Right renal pelvis (tissue), 4 donors: ENCODE measurements at regions not wholly inside any gene's neighbourhood (a gene's known extent, or its start where the extent isn't known, plus 50 kb on each side); places are given as distances from the start of the nearest gene placed in this dataset.
A peak's percentile ranks its signal among the peaks of the same experiment; 100 is the strongest.

ENCODE experiments used
- DNase-seq, 4 donors: peaks; one replicate each; pipeline ENCODE4 v3.0.0-alpha.2; 2013; ENCODE audit warnings: low read depth in 4 of 4, low spot score in 3 of 4, missing footprints in 1 of 4

DNA sequence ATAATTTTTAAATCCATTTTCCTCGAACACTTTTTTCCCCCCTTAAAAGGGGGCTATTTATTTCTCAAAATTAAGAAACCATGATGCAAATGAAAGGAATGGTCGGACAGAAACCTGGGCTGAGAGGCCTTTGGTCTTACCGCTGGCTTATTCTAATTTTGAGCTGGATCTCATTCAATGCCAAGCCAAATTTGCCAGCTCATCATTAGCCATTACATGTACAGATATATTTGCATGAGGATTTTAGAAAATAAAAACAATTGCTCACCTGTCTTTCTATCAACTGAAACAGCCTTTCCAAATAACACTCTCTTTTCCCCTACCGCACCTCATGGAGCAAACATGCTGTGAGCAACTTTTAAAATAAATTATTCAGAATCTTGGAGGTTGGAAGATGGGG lies 219.5 kb upstream of the DTNBP1 start:
- DNase-seq = no peak

DNA sequence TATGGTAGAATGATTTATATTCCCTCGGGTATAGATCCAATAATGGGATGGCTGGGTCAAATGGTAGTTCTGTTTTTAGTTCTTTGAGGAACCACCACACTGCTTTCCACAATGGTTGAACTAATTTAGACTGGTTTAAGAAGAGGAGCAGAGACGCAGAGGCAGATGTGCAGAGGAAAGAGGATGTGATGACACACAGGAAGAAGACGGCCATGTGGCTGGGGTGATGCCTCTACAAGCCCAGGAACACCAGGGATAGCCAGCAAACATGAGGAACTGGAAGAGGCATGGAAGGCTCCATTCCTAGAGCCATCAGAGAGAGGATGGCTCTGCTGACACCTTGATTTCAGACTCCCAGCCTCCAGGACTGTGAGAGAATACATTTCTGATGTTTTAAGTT lies 218.3 kb upstream of the DTNBP1 start:
- no peak for DNase-seq

DNA sequence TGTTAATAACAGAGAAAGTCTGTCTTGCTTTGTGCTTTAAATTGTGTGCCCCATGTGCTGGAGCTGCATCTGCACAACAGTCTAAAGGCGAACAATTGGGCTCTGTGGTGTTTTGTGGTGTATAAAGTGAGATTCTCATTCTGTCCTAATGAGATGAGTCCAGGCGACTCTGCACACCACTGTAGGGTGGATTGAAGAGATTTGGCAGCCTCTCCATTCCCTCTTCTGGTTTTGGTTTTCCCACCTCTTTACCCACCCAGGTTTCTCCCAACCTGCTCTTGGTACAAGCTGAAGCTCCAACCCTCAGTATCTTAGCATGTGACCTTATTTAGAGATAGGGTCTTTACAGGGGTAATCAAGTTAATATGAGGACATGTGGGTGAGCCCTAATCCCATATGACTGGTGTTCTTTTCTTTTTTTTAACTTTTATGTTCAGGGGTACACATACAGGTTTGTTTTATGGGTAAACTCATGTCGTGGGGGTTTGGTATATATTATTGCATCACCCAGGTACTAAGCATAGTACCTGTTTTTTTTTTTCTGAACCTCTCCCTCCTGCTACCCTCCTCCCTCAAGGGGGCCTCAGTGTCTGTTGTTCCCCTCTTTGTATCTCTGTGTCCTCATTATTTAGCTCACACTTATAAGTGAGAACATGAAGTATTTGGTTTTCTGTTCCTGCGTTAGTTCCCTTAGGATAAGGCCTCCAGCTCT lies 217.6 kb upstream of the DTNBP1 start:
- no peak for DNase-seq

GRCh38 chr6:15879371-15880261 lies 216.8 kb upstream of the DTNBP1 start:
- peak; percentile 40 to 55 (median 44) for DNase-seq

DNA sequence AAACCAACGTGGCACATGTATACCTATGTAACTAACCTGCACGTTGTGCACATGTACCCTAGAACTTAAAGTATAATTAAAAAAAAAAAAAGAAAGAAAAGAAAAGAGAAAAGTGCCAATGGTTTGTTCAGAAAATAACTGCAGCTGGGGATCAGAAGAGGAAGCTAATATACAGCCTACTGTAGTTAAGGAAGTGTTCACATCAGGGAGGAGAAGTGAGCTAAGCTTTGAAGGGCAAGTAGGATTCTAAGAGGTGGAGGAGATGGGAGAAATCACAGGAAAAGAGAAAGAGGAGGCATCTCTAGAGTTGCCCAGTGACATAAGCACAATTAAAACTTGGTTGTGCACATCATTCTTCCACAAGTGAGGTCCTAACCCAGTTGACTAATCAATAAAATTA lies 214.4 kb upstream of the DTNBP1 start:
- DNase-seq = no peak

GRCh38 chr6:15876406-15876805 lies 213.6 kb upstream of the DTNBP1 start:
- no peak for DNase-seq

DNA sequence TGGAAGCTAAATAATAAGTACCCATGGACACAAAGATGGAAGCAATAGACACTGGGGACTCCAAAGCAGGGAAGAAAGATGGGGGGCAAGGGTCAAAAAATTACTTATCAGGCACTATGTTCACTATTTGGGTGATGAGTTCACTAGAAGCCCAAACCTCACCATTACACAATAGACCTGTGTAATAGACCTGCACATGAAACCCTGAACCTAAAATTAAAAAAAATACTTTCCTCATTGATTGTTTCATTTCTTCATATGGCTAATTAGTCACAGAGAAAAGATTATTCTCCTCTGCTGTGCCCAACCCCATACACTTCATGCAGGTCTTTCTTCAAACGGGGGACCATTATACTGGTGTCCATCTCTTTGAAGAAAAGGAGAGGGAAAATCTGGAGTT lies 213.0 kb upstream of the DTNBP1 start:
- DNase-seq = no peak

DNA sequence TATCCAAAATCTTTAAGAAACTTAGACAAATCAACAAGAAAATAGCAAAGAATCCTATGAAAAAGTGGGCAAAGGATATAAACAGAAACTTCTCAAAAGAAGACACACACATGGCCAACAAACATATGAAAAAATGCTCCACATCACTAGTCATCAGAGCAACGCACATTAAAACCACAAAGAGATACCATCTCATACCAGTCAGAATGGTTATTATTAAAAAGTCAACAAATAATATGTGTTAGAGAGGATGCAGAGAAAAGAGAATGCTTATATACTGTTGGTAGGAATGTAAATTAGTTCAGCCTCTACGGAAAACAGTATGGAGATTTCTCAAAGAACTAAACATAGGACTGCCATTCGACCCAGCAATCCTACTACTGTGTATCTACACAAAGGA lies 212.0 kb upstream of the DTNBP1 start:
- DNase-seq = no peak

- no peak for DNase-seq
Measured at GRCh38 chr6:15874326-15874725, 211.5 kb upstream of the DTNBP1 start.

DNA sequence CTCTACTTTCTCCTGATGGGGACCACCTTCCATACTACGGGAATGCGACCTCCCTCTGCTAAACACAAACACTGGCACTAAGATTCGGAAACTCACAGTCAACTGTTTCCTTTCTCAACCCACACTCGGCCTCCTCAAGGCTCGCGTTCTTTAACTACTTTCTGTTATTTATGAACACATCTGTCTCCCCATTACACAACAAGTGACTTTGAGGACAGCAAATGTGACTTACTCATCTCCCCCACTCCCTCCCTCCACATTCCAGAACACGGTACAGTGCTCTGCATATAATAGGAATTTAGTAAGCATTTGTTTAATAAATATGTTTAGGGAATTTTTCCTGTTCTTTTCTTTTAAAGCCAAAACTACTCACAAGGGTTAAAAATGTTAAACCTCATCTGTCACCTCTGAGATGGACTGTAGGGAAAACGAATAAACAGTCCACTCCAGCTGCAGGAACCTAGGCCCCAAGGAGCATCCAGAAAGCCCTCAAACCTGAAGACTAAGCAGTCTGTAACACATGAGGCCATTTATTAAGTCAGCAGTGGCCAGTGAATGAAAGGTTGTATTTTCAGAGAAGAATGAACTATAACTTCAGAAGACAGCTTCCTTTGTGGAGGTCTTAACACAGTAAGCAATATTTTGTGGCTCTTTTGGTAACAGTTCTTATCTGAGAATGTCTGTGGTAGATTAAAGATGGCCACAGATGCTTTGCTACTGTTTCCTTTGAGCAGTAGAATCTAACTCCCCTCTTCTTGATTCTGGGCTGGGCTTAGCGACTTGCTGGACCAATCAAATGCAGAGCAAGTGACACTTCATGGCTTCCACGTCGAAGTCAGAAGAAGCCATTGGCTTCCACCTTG lies 209.6 kb upstream of the DTNBP1 start:
- no peak for DNase-seq

GRCh38 chr6:15871276-15871675 lies 208.4 kb upstream of the DTNBP1 start:
- no peak for DNase-seq

- no peak for DNase-seq
Measured at GRCh38 chr6:15870333-15871043, 207.7 kb upstream of the DTNBP1 start.

GRCh38 chr6:15864708-15865062 lies 201.9 kb upstream of the DTNBP1 start:
- no peak for DNase-seq

DNA sequence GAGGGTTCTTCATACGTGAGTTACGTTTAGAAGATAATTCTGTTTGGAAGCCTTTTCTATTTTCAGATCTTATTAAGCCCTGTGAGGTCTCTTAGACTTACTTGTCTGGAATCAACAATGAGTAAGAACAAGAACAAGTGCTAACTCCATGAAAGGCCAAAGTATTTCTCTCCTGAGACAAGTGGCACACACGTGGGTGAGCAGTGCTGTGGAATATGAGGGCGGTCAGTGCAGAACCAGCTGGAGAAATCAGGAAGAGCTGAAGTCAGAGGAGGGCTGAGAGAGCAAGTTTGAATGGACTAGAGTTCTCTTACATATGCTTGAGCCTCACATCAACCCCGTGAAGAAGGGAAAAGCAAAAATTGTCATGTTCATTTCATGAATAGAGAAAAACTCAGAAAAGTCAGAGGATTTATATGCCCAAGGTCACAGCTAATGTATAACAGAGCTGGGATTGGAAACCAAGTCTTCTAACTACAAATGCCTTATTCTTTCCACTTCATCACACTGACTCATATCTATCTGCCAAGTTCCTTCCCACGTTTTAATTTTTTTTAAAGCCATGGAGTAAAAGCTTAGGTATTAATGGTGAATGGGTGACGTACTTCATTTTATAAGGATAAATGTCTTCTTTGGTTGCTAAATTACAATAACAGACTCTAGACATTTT lies 201.3 kb upstream of the DTNBP1 start:
- no peak for DNase-seq

GRCh38 chr6:15862810-15863209 lies 200.0 kb upstream of the DTNBP1 start:
- no peak for DNase-seq

DNA sequence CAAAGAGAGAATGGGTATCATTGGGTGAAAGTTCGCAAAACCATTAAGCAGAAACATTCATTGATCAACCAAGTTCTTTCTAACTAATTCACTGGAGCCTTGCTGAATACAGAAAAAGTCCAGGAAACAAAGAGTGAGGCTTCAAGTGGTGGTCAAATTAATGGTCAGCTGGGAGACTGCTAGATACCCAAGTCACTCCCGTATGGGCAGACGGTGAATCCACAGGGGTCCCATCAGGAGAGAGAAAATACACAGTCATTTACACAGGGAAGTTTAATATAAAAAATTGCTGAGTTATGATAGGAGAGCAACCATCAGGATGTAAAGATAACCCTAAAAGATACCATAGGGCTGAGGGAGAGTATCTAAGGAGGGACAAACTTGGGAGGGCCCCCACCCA lies 198.7 kb upstream of the DTNBP1 start:
- no peak for DNase-seq

DNA sequence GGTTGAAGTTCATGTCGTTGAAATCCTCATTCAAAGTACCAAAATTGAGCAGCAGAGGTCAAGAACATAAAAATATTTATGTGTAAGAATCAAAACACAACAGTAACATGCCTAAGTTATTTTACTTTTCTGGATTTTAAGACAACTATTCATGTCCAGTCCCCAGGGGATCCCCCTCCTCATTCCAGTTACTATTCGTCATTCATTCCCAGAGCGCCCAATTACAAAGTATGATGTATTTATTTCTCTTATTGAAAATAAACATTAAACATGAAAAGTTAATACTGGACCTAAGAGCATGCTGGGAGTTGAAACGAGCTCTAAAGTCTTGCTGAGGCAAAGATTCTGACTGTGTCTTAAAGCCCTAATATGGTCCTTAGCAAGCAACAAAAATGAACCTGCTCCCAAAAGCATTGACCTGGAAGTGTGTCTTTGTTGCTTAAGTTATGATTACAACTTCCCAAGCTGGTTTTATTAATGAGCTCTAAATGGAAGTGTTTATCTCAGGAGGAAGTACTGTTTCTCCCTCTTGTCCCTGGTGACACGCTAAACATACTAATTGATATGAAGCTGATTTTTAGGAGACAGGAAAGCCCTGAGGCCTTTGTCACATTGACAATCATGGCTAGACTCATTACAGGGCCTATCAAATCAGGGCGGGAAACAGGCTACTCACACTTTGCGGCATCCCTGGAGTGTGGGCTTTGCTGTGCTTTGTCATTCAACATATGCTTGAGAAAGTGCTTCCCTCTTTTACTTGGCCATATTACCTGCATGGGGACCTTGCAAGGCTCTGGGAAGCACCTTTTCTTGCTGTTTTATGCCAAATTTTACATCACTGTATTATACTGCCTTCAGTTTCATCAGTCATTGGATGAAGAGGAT lies 192.2 kb upstream of the DTNBP1 start:
- DNase-seq = no peak

DNA sequence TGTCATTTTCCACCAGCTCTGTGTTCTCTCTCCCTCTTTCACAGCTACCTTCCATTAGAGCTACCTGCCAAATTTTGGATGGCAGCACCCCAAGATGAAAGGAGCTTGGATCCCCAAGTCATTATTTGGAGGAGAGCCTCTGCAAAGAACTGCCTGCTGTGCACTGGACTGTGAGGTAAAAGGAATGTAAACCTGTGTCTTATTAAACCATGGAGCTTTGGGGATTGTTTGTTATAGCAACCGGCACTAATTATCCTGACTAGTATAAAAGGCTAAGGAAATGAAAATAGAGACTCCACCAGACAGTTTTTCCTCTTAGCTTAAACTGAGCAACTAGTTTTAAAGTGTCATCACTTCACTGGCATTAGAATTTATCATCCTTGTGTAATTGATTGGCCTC lies 191.6 kb upstream of the DTNBP1 start:
- DNase-seq = no peak

DNA sequence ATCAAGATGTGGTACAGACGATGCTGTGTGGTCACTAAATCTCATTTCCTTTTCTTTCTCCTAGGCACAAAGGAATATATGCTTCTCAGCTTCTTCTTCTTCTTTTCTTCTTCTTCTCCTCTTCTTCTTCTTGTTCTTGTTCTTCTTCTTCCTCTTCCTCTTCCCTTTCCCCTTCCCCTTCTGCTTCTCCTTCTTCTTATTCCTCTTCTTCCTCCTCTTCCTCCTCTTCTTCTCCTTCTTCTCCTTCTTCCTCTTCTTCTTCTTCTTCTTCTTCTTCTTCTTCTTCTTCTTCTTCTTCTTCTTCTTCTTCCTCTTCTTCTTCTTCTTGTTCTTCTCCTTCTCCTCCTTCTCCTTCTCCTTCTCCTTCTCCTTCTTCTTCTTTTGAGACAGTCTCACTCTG lies 190.4 kb upstream of the DTNBP1 start:
- no peak for DNase-seq
